Esophagus mucosa (tissue), 1 donor: ENCODE measurements at regions not wholly inside any gene's neighbourhood (a gene's known extent, or its start where the extent isn't known, plus 50 kb on each side); places are given as distances from the start of the nearest gene placed in this dataset.
"Not testable (repeated sequence)": the region's sequence is repeated elsewhere in the genome, so short reads cannot be mapped to it uniquely, and the experiment has no call there.

Source experiments
- ATAC-seq: fragments of 200-7000 bp; cut with Tn5 transposase; one replicate; pipeline ENCODE4 v1.9.1; 2020
- donor health status: DM: yes; HTN: yes; CAD: no.

DNA sequence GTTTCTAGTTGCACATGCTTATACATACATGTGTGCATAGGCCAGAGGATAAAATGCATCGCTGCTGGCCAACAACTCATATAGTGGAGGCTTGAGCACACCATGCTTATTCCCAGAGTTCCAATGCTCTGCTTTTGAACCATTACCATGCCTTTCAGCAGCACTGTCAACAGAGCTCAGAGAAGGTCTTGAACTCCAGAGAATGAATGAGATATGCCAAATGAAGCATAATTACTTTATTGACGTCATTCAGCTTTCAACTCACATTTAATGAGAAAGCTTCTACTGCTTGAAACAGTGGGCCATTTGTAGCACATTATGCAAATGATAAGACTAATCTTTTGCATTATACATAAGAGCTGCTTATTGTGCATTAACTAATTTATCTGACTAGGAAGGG, 765.3 kb upstream of the GRAMD2B start:
- no peak for ATAC-seq

DNA sequence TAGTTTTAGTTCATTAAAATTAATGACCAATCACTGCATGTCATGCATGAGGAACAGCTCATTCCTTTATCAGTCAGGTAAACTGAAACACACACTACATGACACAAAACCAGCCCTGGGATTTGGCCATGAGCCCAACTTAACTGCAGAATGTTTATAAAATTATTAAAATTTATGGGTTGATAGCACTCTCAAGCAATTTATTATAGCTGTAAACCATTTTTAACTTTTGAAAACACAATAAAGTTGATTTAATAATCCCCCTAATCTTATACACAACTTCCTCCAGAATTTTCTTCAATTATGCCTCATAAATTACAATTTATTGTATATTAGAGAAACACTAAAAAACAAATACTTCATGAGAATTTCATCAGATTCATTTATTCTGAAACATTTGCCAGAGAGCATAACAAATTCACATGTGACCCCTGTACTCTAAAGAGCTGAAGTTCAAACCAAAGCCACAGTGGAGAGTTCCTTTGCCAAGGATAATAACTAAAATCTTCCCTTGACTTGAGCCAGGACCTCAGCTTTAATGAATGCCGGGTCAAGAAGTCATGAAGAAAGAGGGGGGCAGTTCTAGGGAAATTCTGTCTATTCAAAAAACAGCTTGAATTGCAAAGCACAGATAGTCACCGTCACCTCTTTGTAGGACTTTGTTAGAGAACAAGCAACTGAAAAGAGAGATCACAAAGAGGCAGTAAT, 763.7 kb upstream of the GRAMD2B start:
- no peak for ATAC-seq

- no peak for ATAC-seq
These were observed 762.8 kb upstream of the GRAMD2B start for GRCh38 chr5:125660231-125660895.

DNA sequence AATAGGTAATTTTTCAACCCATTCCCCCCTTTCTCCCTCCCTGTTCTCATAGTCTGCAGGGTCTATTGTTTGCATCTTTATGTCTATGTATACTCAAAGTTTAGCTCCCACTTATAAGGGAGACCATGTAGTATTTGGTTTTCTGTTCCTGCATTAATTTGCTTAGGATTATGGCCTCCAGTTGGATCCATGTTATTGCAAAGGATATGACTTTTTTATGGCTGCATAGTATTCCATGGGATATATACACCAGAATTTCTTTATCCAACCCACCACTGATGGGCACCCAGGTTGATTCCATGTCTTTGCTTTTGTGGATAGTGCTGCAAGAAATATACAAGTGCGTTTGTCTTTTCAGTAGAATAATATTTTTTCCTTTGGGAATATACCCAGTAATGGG, 761.6 kb upstream of the GRAMD2B start:
- no peak for ATAC-seq

GRCh38 chr5:125668884-125669283, 754.3 kb upstream of the GRAMD2B start:
- ATAC-seq, result peak; percentile 98

GRCh38 chr5:125673359-125673950, 749.8 kb upstream of the GRAMD2B start:
- ATAC-seq, result no peak

DNA sequence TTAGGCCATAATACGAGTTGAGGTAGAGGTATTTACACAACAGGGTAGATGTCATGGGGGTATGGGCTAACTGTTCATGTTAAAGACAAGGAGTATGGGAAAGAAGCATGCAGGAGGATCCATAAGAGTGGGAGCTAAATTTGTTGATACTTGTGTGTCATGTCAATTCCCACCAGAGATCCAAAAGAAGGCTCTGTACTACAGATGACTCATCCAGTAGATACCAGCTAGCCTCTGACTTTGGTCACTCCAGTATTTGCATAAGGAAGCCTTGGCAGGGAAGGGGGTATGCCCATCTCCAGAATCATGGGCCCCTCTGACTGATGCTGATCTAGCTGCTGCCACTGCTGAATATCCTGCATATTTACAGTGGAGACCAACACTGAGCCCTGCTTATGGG, 743.7 kb upstream of the GRAMD2B start:
- ATAC-seq, result no peak

GRCh38 chr5:125683669-125684068, 739.5 kb upstream of the GRAMD2B start:
- ATAC-seq, result no peak

DNA sequence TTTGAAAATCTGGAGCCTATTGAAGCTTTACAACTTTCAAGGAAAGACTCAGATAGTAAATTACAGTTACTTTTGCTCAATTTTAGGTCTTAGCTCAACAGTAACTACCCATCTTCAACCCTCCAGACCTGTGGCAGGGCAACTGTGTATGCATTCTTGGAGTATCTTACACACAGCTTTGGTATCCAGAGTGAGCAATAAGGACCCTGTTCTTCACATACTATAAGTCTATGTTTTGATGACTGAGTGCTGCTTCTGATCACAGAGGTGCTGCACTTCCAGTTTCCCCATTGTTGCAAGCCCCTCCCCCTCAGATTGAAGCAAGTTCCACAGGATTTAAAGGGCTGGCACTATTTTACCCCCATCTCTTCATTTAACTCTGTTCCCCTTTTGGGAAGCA, 737.4 kb upstream of the GRAMD2B start:
- ATAC-seq, result no peak

DNA sequence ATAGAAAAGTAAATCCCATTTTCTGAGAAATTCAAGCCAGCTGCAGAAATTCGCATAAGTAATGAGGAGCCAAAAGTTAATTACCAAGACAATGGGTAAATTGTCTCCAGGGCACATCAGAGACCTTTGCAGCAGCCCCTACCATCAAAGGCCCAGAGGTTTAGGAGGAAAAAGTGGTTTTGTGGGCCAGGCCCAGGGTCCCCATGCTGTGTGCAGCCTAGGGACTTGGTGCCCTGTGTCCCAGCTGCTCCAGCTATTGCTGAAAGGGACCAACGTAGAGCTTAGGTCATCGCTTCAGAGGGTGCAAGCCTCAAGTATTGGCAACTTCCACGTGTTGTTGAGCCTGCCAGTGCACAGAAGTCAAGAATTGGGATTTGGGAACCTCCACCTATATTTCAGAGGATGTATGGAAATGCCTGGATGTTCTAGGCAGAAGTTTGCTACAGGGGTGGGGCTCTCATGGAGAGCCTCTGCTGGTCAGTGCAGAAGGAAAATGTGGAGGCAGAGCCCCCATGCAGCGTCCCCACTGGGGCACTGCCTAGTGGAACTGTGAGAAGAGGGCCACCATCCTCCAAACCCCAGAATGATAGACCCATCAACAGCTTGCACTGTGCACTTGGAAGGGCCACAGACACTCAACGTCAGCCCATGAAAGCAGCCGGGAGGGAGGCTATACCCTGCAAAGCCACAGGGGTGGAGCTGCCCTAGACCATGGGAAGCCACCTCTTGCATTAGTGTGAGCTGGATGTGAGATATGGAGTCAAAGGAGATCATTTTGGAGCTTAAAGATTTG, 731.3 kb upstream of the GRAMD2B start:
- not testable (repeated sequence) for ATAC-seq

- no peak for ATAC-seq
These were observed 727.1 kb upstream of the GRAMD2B start for GRCh38 chr5:125695996-125696655.

GRCh38 chr5:125696762-125697161, 726.4 kb upstream of the GRAMD2B start:
- ATAC-seq, result no peak

DNA sequence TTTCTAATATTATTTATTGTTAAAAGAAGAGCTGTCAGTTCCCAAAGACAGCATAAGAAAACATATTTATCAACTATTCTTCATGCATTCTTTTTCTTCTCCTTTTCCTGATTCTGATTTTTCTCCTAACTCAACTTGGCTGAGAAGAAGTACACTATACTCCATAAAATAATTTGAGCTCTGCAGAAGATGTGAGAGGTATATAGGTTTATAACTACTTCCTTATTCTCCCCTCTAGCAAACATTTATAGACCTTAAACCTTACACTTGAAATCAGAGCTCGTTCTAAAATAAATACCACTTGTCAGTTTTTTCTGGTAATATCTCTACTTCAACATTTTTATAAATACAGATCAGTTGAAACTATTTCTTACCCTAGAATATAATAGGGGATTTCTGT, 724.8 kb upstream of the GRAMD2B start:
- no peak for ATAC-seq

DNA sequence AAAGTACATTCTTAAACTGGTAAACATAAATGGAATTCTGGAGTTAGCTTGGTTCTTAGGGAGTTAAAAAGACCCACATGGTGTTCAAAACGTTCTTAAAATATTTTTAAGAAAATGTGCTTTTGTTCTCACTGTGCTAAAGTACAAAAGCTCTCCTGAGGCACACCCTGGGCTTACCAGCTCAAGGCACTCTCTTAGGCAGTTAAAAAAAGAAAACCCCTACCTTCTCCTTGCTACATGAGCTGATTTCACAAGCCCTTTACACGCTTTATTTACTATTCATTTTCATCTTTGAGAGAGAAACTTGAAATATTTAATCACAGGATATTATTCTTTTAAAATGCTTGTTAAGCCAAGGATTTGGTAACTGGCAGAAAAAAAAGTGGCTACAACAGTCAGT, 723.3 kb upstream of the GRAMD2B start:
- no peak for ATAC-seq

- ATAC-seq, result peak; percentile 61
These were observed 722.8 kb upstream of the GRAMD2B start for GRCh38 chr5:125700380-125700861.

DNA sequence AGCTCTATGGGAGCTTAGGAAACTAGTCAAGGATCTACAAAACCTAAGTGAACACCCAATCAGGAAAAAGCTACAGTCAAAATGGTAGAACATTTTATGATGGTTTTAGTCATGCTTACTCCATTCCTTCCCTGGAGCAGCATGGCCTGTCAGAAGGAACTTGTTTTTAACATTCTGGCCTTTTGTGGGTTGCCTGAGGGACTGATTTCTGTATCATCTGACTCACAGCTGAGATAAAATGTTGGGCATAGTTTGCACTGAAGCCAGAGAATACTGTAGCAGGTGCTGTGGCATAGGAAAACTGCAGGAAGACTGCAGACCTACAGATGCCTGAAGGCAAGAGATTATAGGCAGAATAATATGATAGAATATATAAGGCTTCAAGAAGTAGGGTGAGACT, 719.6 kb upstream of the GRAMD2B start:
- ATAC-seq, result no peak

- no peak for ATAC-seq
These were observed 718.3 kb upstream of the GRAMD2B start for GRCh38 chr5:125704888-125705287.

- ATAC-seq, result no peak
These were observed 714.6 kb upstream of the GRAMD2B start for GRCh38 chr5:125708583-125708982.

DNA sequence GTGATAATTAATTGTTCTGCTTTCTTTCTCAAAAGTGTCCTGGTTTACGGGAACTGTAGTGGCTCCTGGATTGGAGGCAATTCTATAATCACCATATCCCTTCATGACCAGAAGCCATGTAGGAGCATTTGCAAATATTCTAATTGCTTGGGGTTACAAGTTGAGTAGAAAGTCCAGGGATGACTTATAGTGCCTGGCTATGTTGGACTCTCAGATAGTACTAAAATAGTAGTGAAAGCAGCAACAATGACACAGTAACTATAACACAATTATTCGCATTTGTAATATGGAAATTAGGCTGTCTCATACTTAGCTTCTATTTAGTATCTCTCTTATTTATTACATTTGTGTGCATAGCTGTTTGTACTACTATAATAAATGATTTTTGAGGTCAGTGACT, 712.5 kb upstream of the GRAMD2B start:
- ATAC-seq, result no peak

DNA sequence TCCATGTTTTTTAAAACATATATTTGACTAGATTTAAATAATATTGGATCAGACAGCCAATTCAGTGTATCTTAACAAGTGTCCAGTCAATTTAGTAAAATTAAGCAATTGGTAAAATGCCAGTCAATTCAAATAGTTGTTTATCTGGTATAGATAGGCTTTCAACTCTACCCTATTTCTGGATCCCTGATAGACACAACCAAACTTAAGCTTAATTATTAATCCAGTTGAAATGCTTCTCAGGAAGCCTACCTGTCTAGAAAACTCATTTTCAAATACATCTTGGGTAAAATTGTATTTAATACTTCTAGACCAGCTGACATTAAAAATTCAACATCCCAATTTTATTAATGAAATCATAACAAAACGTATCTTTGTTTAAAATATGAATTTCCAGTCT, 710.8 kb upstream of the GRAMD2B start:
- no peak for ATAC-seq

DNA sequence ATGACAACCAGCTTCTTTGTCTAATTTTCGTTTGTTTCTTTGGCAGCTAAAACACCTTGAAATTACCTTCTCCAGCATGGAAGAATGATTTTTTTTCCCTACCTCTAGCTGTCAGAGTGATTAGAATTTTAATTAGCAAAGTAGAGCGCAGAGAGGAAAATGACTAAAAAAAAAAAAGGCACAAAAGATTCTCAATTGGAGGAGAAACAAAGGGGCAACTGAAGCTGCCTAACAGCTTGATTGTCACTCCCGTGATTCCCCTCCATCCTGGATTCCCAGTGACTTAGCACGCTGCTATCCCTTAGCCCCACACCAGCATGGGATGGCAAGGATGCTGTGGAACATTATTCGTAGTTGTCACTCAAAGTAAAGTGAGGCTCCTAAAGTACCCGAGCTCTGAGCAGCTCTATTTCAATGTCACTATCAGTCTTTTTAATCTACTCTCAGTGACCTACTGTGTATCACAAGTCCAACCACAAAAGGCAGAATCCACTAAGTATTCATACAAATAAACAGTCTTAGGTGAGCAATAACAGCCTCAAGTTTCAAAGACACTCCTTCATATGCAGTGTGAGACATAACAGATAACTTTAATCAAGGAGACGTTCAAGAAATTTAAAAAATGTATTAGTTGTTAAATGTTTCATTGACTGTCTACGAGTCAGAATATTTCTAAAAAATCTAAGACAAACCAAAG, 710.0 kb upstream of the GRAMD2B start:
- no peak for ATAC-seq

DNA sequence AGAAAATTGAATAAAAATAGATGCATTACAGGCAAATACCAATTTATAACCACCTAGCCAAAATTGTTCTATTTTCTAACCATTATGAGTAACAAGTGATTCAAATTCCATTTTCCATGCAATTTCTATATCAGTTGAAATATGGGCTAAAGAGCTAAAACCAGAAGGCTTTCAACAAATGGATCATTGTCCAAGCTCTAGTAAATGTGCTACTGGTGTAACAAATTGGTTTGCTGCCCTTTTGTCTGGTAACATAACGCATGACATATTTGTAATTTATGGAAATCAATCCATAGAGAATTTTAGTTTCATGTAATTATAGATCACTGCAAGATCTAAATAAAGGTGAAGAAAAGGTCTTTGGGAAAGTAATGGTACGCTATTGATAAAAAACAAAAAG, 708.0 kb upstream of the GRAMD2B start:
- ATAC-seq, result no peak
